HT-29 (cell line): ENCODE measurements at regions not wholly inside any gene's neighbourhood (a gene's known extent, or its start where the extent isn't known, plus 50 kb on each side); places are given as distances from the start of the nearest gene placed in this dataset.
A peak's percentile ranks its signal among the peaks of the same experiment; 100 is the strongest.

ENCODE experiments used
- DNase-seq: peaks from one replicate; pipeline ENCODE4 v3.0.0-alpha.2; 2015; ENCODE audit warnings: low spot score

DNA sequence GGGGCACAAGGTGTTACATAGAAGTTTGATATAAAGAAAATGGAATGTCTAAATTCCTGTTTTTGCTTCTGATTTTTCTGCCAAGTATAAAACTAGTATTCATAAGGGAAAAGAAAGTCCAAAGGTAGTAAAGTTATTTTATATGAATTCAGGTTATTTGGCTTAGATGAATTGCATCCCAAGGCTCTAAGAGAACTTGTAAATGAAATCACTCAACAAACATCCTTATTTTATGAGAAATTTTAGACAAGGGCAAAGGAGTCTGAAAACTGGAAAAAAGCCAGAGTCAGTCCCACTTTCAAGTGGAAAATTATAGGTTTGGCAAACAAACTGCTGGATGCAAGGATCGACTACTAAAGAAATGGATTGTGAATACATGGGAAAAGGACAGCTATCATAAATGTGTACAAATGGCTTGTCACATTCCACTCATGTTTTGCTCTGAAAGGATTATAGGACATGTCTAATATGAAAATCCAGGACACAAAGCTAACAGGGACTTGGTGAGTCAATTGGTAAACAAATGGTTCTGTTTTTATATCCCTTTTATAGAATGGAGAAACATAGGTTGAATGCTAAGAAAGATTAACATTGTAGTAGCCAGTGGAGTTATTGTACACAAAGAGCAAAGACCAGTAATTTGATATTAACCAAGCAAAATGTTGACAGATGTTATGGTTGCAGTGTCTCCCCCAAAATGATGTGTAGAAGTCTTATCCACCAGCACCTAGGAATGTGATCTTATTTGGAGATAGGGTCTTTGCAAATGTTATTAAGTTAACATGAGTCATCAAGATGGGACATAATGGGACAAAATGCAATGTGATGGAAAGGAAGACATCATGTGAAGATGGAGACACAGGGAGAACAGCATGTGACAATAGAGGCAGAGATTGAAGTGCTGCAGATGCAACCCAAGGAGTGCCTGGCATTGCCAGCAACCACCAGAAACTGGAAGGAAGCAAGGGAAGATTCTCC lies 495.7 kb downstream of the TLE1 start:
- peak; percentile 22 for DNase-seq

DNA sequence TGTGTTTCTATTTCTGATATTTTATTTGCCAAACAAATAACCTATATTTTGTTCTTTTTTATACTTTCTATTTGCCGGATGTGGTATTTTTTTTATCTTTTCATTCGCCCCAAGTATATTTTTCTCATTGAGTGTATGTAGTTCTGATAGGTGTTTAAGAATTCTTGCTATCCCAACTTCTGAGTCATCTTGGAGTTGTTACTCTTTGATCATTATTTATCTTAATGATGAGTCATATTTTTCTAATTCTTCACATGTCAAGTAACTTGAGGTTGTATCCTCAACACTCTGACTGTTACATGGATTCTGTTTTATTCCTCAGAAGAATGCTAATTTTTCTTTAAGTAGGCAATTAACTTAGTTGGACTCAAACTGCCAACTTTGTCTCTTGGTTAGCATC lies 498.1 kb downstream of the TLE1 start:
- no peak for DNase-seq

DNA sequence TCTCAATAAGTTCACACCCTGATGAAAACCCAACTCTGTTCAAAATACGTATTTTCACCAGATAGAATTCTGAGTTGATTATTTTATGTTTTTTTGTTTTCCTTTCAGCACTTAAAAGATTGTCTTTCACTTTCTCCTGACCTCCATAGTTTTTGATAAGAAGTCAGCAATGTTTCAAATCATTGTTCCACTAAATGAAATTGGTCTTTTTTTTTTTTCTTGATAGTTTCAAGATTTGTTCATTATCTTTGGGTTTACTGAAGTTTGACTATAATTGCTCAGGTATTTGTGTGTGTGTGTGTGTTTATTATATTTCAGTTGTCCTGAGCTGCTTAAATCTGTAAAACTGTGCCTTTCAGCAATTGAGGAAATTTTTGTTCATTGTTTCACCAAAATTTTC lies 498.7 kb downstream of the TLE1 start:
- no peak for DNase-seq

DNA sequence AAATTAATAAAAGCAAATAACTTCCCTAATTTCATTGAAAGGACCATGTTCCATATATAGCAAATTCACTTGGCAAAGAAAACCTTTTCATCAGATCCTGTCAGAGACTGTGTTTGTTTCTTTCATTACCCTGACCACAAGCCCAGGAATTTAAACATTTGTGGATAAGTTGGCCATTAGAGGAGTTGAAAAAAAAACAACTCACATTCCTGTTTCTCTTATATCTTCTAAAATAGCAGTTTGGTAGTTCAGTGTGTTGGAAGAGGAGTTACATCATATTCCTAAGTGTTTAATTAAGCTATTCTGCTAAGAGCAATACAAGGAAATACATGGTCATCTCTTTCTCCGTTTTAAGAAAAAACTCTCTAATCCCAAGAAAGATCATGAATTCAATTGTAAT lies 505.6 kb downstream of the TLE1 start:
- peak; percentile 15 for DNase-seq

DNA sequence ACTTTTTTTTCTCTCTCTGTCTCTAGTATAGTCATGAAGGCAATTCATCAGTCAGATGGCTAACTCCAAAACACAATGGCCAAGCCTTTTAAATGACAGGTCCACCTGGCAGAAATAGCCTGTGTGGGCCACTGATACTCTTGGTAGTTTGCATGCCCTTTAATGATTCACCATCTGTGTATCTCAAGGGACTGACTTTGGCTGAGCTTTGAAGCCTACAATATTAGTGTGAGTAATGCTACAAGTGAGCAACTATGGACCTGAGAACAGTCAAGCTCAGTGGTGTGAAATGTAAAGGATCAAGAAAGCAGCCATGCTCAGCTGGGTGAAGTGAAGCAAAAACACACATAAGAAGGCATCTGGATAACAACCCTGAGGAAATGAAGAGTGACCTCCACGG lies 506.9 kb downstream of the TLE1 start:
- DNase-seq = no peak

DNA sequence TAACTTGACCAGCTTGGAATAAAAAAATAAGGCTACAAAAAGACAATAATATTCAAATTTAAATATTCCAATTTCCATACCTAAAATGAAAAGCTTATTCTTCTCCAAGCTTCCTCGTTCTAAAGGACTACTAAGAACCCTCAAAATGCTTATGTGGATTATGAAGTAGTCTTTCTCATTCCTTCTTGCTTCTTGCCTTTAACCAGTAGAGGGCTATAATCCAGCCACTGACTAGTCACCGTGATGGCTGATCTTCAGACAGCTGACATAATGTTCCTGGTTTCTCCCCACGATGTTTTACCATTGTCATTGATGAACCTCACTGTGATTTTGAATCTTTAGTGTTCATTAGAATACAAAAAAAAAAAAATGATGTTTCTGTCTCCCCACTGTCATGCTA lies 515.3 kb downstream of the TLE1 start:
- peak; percentile 21 for DNase-seq

DNA sequence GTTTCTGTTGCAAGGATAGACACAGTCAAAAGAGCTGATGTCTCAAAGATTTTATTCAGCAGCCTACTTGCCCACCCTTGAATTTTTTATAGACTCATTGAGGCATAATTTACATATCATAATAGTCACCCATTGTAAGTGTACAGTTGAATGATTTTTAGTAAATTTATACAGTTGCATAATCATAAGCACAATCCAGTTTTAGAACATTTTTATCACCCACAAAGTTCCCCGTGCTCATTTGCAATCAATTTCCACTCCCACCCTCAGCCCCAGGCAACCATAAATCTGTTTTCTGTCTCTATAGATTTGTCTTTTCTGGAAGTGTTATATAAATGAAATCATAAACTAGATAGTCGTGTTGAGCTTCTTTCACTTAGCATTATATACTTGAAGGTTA lies 517.7 kb downstream of the TLE1 start:
- no peak for DNase-seq

DNA sequence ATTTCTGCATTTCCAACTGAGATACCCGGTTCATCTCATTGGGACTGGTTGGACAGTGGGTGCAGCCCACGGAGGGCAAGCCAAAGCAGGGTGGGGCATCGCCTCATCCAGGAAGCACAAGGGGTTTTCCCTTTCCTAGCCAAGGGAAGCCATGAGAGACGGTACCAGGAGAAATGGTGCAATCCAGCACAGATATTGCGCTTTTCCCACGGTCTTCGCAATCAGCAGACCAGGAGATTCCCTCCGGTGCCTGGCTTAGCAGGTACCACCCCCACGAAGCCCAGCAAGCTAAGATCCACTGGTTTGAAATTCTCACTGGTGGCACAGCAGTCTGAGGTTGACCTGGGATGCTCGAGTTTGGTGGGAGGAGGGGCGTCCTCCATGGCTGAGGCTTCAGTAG lies 527.0 kb downstream of the TLE1 start:
- no peak for DNase-seq

DNA sequence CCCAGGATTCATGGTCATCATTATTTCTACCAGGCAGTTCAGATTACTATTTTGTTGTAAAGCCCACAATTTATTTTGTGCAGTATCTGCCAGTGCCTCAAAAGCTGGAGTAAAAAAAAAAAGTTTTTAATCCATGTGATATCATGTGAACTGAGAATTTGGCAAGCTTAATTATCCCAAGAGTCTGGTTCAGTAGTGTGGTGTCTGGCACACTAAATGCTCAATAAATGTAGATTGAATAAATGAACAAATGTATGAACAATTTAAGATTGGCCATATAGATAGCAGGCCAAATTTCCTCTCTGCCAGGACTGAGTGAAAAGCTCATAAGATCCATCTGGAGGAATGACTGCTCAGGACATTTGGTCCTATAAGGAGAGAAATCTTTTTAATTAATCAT lies 533.0 kb downstream of the TLE1 start:
- no peak for DNase-seq

DNA sequence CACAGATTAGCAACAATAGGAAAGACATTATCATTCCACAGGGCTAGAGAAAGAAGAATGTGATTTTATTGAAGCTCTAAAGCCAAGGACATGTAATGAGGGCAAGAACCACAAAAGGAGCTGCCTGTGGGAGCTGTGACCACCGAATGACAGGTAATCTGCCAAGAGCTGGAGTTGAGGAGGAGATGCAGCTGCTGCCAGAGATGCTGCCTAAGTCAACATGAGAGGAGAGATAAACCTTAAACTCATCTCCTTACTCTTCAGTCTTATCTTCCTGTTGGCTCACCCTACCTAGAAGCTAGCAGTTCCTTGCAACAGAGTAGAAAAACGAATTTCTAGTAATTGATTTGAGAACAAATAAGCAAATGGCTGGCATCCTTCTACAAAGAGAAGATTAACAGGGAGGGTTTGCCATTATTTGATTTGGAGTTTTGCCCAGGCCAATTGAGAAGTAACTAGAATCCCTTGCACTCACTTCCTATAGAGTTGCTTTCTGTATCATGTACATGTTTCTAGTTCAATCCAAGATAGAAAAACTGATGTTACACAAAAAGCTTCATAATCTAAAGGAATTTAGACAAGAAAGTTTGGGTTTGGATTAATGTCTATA lies 539.2 kb downstream of the TLE1 start:
- DNase-seq = peak; percentile 58

DNA sequence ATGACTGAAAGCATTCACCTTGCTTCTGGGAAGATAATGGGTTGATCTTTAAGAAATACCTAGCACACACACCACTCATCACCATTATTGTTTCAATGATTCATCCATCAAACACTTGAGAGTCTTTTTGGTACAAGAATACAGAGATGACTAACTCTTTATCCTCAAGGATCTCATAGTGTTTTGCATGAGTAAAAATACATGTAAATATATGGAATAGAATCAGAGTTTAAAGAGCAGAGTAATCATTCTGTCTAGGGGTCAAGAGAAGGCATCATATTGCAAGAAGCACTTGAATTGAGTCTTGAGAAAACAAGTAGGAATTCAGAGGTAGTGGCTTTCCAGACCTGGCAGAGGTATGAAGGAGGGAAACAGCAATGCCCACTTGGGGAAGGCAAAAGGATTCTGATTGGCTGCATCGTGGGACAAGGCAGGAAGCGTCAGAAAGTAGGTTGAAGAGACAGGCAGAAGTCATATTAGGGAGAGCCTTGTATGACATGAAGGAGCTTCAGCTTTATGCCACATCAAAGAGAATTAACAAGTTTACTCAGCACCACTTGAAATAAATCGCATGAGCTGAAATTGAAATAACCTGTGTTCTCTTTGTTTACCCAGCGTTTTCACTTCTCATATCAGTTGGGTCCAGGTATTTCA lies 542.5 kb downstream of the TLE1 start:
- no peak for DNase-seq

DNA sequence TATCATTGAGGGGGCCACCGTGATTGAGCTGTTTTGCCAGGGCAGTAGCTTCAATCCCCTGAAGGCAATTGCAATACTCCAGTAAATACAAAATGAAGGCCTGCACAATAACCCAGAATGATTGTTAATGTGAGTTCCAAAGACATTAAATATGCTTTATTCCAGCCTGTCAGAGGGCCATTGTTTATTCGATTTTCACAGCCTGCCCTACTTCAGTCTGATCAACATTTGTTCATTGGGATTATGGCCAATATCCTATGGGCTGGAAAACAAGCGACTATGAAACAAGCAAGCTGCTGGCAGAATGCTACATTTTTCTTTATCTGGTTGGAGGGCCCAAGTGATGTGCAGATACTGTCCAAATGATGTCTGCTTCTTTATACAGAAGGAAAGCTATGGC lies 543.1 kb downstream of the TLE1 start:
- DNase-seq = no peak

DNA sequence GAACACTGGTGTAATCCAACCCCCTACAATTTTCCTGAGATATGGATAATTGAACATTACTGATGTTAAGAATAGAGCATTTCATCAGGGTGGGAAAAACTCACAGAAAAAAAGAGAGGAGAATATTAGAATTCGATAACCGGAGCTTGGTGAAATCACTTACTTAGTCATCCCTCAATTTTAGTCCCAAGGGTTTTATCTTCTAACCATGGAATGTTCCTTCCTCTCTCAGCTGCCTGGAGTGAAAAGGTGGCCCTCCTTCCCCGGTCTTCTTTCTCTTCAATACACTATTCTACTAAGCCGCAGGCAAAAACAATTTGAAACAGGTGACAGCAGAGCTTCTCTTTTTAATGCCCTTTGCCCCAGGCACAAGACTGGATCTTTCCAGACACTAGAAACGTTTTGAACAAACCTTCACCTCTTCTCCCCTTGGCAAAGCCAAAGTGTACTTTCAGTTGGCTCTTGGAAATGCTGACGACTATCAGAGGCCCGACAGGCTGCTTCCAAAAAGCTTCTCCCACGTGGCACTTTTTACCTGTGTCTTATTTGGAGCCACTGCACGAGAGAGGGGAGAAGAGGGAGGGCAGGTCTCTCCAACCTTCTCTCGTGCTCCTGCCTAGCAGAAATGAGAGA lies 543.9 kb downstream of the TLE1 start:
- no peak for DNase-seq

DNA sequence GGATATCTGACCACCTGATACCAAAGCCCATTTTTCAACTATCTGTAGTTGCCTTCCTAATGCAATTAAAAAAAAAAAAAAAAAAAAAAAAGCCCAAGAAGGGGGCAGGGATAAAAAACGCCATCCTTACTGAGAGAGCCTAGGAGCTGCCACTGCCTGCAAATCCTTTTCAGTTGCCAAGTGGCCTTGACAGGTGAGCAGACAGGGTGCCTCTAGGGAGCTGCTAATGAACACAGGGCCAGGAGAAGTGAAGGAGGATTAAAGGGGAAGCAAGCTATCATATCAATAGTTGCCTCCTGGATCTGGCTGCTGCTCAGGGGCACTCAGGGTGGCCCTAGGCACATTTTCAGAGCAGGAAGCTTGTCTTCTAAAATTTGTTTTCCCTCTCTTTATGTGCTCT lies 547.4 kb downstream of the TLE1 start:
- DNase-seq = no peak

DNA sequence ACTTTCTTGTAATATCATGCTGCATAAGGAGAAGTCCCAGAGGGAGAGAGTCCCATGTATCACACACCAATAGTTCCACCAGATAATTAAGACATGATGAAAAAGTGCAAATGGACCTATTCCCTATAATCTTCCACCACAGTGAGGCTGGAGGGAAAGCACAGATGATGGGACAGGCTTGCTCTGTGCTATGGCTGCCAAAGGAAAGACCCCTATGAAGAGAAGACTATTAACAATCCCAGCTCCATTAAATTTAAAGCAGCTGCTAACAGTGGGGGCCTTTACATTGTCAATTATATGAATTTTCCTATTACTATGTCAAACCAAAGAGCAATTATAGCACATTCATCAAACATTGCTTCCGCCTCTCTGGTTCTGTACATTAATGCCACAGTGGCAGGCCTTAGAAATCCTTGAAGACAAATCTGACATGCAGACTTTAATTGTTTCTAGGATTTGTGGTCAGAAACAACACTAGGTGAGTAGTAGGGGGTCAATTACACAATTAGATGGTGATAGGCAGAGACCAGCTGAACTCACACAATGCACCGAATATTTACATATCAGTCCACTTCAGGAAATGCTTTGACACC lies 551.3 kb downstream of the TLE1 start:
- DNase-seq = no peak

DNA sequence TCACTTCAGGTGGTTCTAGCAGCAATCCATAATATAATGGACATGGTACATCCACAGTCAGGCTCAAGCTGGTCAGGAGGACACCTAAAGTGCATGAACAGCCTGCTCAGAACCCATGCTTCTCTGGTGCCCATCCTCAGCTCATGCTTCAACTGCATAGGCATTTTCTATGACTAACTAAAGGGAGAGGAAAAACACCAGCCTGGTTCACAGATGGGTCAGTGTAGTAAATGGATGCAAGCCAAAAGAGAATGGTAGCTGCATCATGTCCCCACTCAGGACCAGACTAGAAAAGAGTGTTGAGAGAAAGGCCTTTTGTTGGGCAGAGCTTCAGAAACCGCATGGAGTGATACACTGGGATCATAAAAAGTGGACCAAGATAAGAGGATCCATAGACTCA lies 556.6 kb downstream of the TLE1 start:
- DNase-seq = no peak

DNA sequence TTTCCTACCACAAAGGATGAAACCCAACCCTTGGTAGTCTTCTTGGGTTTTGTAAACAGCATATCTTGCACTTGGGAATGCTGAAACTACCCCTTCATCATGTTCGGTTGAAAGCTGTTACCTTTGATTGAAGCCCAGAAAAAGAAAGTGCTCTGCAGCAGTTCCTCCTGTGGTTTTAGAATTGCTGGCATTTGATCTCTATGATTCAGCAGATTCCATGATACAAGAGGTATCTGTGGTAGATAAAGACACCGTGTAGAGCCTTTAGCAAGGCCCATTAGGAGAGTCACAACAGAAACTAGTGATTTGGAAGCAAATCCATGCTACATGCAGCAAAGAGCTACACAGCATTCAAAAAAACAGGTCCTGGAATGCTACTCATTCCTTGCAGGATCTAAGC lies 557.0 kb downstream of the TLE1 start:
- no peak for DNase-seq

DNA sequence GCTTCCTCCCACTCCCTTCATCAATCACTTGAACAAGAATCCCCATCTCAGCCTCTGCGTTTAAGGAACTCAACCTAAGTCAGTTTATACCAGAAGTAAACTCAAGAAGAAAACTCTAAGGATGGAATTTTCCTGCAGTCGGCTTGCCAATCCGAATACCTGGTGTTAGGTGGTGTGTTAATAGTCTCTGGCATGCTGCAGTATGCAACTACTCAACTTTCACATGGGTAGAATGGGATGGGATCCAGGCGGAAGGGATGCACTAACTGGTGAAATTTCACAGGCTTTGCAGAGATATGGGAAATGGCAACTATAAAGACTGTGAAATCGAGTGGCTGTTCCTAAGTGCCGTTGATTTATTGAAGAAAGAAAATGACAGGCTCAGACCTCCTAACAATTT lies 560.6 kb downstream of the TLE1 start:
- DNase-seq = no peak

DNA sequence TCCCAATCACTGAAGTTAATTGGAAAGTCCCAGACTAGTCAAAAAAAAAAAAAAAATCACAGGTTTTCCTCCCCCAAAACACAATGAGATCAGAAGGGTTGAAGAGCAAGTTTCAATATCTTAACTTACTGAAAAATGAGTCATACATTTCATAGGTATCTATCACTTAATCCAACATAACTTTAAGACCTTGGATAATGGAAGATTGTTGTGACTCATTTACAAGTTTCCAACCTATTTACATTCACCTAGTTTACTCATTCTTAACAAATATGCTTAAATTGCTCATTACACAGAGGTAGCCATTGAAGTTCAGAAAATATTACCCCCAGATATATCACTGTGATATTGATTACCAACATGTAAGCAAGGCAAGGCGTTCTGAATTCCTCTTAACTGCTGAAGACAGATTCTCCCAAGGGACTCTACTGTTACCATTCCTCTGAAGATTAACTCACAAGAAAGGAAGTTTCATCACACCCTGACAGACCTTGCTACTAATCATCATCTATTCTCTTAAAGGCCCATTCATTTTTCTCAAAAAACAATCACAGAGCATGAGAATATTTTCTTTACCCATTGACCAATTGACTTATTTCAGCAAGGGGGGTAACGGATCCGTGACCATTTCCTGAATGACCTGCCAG lies 563.8 kb downstream of the TLE1 start:
- DNase-seq = peak; percentile 54

DNA sequence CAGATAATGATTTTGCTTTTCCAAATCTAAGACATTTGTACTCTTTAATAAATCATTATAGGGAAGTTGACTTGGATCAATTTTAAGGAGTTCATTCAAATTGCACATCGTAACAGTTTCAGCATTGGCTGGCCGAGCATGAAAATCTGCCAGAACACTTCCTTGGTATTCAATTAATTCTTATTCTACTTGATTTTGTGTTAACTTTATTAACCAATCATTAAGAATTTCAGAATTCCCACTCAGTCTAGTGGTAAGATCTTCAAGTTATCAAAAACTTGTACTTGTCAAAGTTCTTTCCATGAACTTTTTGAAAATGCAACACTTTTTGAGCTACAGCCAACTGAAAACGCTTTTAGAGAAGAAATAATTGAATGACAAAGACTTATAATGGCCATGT lies 565.8 kb downstream of the TLE1 start:
- DNase-seq = no peak

DNA sequence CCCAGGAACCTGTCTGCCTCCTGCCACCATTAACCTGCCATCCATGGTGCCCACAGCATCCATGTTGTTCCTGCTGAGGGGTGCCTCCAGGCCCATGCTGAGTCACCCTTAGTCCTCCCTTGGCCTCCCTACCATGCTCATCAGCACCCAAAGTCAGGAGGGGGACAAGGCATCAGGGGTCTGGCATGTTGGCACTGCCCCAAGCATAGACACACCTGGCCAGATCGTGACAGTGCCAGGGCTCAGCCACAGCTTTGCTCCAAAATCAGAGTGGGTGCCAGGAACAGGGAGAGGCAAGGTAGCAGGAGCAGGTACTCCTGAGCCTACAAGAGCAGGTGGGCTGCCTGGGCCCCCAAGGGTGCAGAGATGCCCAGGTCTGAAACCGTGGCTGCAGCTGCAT lies 566.6 kb downstream of the TLE1 start:
- no peak for DNase-seq
